Stimulated activated naive CD8-positive, alpha-beta T cell treated with anti-CD3 and anti-CD28 coated beads, Interleukin-15, Interleukin-2, amounts not matched to agents 100 ng/mL and 50 ng/mL, for 24 hours (primary cell): ENCODE measurements at regions not wholly inside any gene's neighbourhood (a gene's known extent, or its start where the extent isn't known, plus 50 kb on each side); places are given as distances from the start of the nearest gene placed in this dataset.

Source experiments
- H3K27ac Mint-ChIP-seq: one replicate; pipeline ENCODE4 v1.8.0; 2021; ENCODE audit warnings: mild to moderate bottlenecking, mixed read lengths
- H3K27me3 Mint-ChIP-seq: one replicate; pipeline ENCODE4 v1.8.0; 2021; ENCODE audit warnings: mixed read lengths
- H3K36me3 Mint-ChIP-seq: one replicate; pipeline ENCODE4 v1.8.0; 2021; ENCODE audit warnings: low read depth, mixed read lengths
- H3K4me1 Mint-ChIP-seq: one replicate; pipeline ENCODE4 v1.8.0; 2021; ENCODE audit warnings: low read depth, mixed read lengths
- H3K4me3 Mint-ChIP-seq: one replicate; pipeline ENCODE4 v1.8.0; 2021; ENCODE audit warnings: mild to moderate bottlenecking, mixed read lengths
- H3K9me3 Mint-ChIP-seq: one replicate; pipeline ENCODE4 v1.8.0; 2021; ENCODE audit warnings: mixed read lengths

GRCh38 chr20:40763646-40764295 lies 74.7 kb upstream of the MAFB start:
- H3K36me3 Mint-ChIP-seq = no peaks in the 10 kb centered on the region
- H3K9me3 Mint-ChIP-seq = no peaks in the 10 kb centered on the region
- no peaks in the 10 kb centered on the region for H3K4me1 Mint-ChIP-seq
- no peak overlapping the region for H3K27ac Mint-ChIP-seq
- H3K4me3 Mint-ChIP-seq = no peak overlapping the region
- H3K27me3 Mint-ChIP-seq = no peaks in the 10 kb centered on the region

GRCh38 chr20:40765814-40766480 lies 76.9 kb upstream of the MAFB start:
- Mint-ChIP-seq H3K4me3 (no peak overlapping the region), H3K27ac (no peak overlapping the region), H3K9me3 (no peaks in the 10 kb centered on the region), H3K36me3 (no peaks in the 10 kb centered on the region), H3K4me1 (no peaks in the 10 kb centered on the region), H3K27me3 (no peaks in the 10 kb centered on the region)

GRCh38 chr20:40766790-40767614 lies 78.0 kb upstream of the MAFB start:
- Mint-ChIP-seq H3K27ac (no peak overlapping the region), H3K36me3 (no peaks in the 10 kb centered on the region), H3K4me3 (no peak overlapping the region), H3K9me3 (no peaks in the 10 kb centered on the region), H3K27me3 (no peaks in the 10 kb centered on the region), H3K4me1 (no peaks in the 10 kb centered on the region)

DNA sequence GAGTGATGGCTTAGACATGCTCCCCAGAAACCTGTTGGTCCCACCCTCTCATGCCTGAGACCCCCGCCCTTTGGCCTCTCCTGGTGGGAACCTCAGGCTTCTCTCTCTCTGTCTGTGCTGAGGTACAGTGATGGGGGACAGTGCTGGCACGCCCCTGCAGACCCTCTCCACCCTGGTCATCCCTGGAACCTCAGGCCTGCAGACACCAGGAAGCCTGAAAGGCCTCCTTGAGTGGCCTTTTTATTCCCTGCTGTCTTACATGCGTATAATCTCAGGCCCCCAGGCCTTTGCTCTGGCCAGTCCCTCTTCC lies 78.5 kb upstream of the MAFB start:
- no peaks in the 10 kb centered on the region for H3K36me3 Mint-ChIP-seq
- no peaks in the 10 kb centered on the region for H3K9me3 Mint-ChIP-seq
- H3K27me3 Mint-ChIP-seq = no peaks in the 10 kb centered on the region
- no peak overlapping the region for H3K27ac Mint-ChIP-seq
- H3K4me3 Mint-ChIP-seq = no peak overlapping the region
- no peaks in the 10 kb centered on the region for H3K4me1 Mint-ChIP-seq

GRCh38 chr20:40768105-40768504 lies 79.1 kb upstream of the MAFB start:
- Mint-ChIP-seq H3K27ac (no peak overlapping the region), H3K36me3 (no peaks in the 10 kb centered on the region), H3K4me1 (no peaks in the 10 kb centered on the region), H3K27me3 (no peaks in the 10 kb centered on the region), H3K9me3 (no peaks in the 10 kb centered on the region), H3K4me3 (no peak overlapping the region)

GRCh38 chr20:40769677-40770285 lies 80.7 kb upstream of the MAFB start:
- H3K9me3 Mint-ChIP-seq = no peaks in the 10 kb centered on the region
- H3K27me3 Mint-ChIP-seq = no peaks in the 10 kb centered on the region
- no peak overlapping the region for H3K27ac Mint-ChIP-seq
- H3K4me1 Mint-ChIP-seq = no peaks in the 10 kb centered on the region
- H3K4me3 Mint-ChIP-seq = no peak overlapping the region
- H3K36me3 Mint-ChIP-seq = no peaks in the 10 kb centered on the region

DNA sequence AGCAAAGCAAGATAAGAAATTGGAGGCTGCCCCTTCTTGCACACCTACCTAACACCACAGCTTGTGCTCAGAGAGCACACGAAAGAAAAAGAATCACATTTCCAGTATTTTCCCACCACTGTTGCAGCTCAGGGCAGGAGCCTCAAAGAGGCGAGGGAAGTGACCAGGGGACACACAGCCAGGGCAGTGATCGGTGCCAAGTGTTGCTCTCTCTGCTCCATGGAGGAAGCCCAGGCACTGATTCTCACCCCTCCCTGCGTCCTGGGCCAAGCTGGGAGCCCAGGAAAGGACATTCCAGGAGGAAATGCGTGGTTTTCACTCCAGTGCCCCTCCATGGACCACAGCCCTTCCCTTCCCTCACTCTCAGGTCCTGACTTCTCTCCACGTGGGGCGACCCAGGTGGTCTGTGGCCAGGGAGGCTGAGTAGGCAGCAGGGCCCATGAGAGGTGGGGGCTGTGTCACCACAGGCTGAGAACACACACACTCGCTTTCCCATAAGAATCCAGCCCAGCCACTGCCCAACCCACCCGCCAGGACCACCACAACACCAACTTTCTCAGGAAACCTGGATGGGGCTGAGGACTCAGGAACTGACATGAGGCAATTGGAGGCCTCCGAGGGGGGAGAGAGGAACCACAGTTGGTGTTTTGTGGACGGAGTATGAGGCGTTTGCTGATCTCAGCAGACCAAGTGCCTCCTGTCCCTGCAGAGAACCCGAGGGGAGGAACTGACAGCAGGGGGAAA lies 81.7 kb upstream of the MAFB start:
- no peak overlapping the region for H3K27ac Mint-ChIP-seq
- H3K27me3 Mint-ChIP-seq = no peaks in the 10 kb centered on the region
- no peaks in the 10 kb centered on the region for H3K9me3 Mint-ChIP-seq
- no peaks in the 10 kb centered on the region for H3K4me1 Mint-ChIP-seq
- no peaks in the 10 kb centered on the region for H3K36me3 Mint-ChIP-seq
- no peak overlapping the region for H3K4me3 Mint-ChIP-seq

DNA sequence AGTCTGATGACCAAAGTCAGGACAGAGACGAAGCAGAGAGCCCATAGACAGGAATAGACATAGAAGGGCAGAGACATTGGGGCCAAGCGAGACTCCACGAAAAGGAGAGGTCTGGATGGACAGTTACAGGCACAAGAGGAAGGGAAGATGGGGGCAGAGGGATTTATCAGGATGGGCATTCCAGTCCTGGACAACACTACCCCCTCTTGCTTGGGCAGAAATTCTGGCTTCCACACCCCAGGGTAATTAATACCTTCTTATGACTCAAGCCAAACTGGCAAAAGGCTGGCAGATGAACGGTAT lies 82.2 kb upstream of the MAFB start:
- H3K4me3 Mint-ChIP-seq = no peak overlapping the region
- no peaks in the 10 kb centered on the region for H3K4me1 Mint-ChIP-seq
- no peaks in the 10 kb centered on the region for H3K9me3 Mint-ChIP-seq
- H3K36me3 Mint-ChIP-seq = no peaks in the 10 kb centered on the region
- no peaks in the 10 kb centered on the region for H3K27me3 Mint-ChIP-seq
- no peak overlapping the region for H3K27ac Mint-ChIP-seq

GRCh38 chr20:40771848-40772511 lies 82.9 kb upstream of the MAFB start:
- Mint-ChIP-seq H3K4me3 (no peak overlapping the region), H3K4me1 (no peaks in the 10 kb centered on the region), H3K27ac (no peak overlapping the region), H3K36me3 (no peaks in the 10 kb centered on the region), H3K27me3 (no peaks in the 10 kb centered on the region), H3K9me3 (no peaks in the 10 kb centered on the region)

- Mint-ChIP-seq H3K36me3 (no peaks in the 10 kb centered on the region), H3K4me3 (no peak overlapping the region), H3K4me1 (no peaks in the 10 kb centered on the region), H3K27ac (no peak overlapping the region), H3K27me3 (no peaks in the 10 kb centered on the region), H3K9me3 (no peaks in the 10 kb centered on the region)
Measured at GRCh38 chr20:40773376-40773775, 84.3 kb upstream of the MAFB start.

DNA sequence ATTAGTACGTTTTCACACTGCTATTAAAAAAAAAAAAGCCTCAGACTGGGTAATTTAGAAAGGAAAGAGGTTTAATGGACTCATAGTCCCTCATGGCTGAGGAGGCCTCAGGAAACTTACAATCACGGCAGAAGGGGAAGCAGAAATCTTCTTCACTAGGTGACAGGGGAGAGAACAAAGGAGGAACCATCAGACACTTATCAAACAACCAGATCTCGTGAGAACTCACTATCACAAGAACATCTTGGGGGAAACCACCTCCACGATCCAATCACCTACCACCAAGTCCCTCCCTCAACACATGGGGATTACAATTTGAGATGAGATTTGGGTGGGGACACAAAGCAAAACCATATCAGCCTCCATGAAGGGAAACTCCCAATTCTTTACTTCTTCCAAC lies 85.2 kb upstream of the MAFB start:
- Mint-ChIP-seq H3K36me3 (no peaks in the 10 kb centered on the region), H3K27ac (no peak overlapping the region), H3K4me1 (no peaks in the 10 kb centered on the region), H3K4me3 (no peak overlapping the region), H3K27me3 (no peaks in the 10 kb centered on the region), H3K9me3 (no peaks in the 10 kb centered on the region)

GRCh38 chr20:40775561-40776146 lies 86.6 kb upstream of the MAFB start:
- Mint-ChIP-seq H3K4me1 (no peaks in the 10 kb centered on the region), H3K27me3 (no peaks in the 10 kb centered on the region), H3K4me3 (no peak overlapping the region), H3K36me3 (no peaks in the 10 kb centered on the region), H3K9me3 (no peaks in the 10 kb centered on the region), H3K27ac (no peak overlapping the region)

- Mint-ChIP-seq H3K4me1 (no peaks in the 10 kb centered on the region), H3K36me3 (no peaks in the 10 kb centered on the region), H3K27me3 (no peaks in the 10 kb centered on the region), H3K27ac (no peak overlapping the region), H3K4me3 (no peak overlapping the region), H3K9me3 (no peaks in the 10 kb centered on the region)
Measured at GRCh38 chr20:40776466-40777457, 87.7 kb upstream of the MAFB start.
